Gastroesophageal sphincter (tissue), 4 donors: ENCODE measurements at regions not wholly inside any gene's neighbourhood (a gene's known extent, or its start where the extent isn't known, plus 50 kb on each side); places are given as distances from the start of the nearest gene placed in this dataset.

ENCODE experiments used
- ATAC-seq: fragments of 150-250 bp; one replicate; pipeline ENCODE4 v1.9.1; 2016; ENCODE audit warnings: mild to moderate bottlenecking, moderate library complexity
- H3K27ac ChIP-seq, 4 donors: fragments of 200-600 bp; sonication (generic) in 3 of 4; 1 replicate in 3 of 4; 2 replicates in 1 of 4; pipeline ENCODE4 v1.5.1; 2016 to 2019
- H3K27me3 ChIP-seq: fragments of 200-600 bp; sonication (generic); one replicate; pipeline ENCODE4 v1.5.1; 2019
- H3K36me3 ChIP-seq, 2 donors: fragments of 200-600 bp; sonication (generic); one replicate each; pipeline ENCODE4 v1.5.1; 2019; ENCODE audit warnings: control low read depth in 1 of 2
- H3K4me1 ChIP-seq, 3 donors: fragments of 200-600 bp; sonication (generic); 1 replicate in 2 of 3; 2 replicates in 1 of 3; pipeline ENCODE4 v1.5.1; 2016 to 2019; ENCODE audit warnings: control low read depth in 2 of 3
- H3K4me3 ChIP-seq, 2 donors: fragments of 200-600 bp; sonication (generic); one replicate each; pipeline ENCODE4 v1.5.1; 2019; ENCODE audit warnings: mild to moderate bottlenecking in 1 of 2, moderate library complexity in 1 of 2
- H3K9me3 ChIP-seq, 3 donors: fragments of 200-600 bp; sonication (generic); one replicate each; pipeline ENCODE4 v1.5.1; 2017 to 2019; ENCODE audit warnings: control low read depth in 2 of 3
- CTCF ChIP-seq, 4 experiments: fragments of 200-600 bp in 2 of 4; fragments of 450-650 bp in 2 of 4; sonication (generic) in 1 of 4; IDR thresholded peaks; one replicate each; pipeline ENCODE4 v1.5.1; 2017 to 2019; ENCODE audit warnings: antibody characterized with exemption in 4 of 4, mild to moderate bottlenecking in 2 of 4, moderate library complexity in 2 of 4
- EP300 ChIP-seq: sonication (generic); formaldehyde crosslinking; IDR thresholded peaks from one replicate; pipeline ENCODE4 v1.6.1; 2017; ENCODE audit warnings: antibody characterized with exemption, mild to moderate bottlenecking
- POLR2A ChIP-seq, 2 donors: fragments of 450-650 bp; IDR thresholded peaks; one replicate each; pipeline ENCODE4 v1.6.1; 2017; ENCODE audit warnings: antibody characterized with exemption in 2 of 2, mild to moderate bottlenecking in 2 of 2, moderate library complexity in 1 of 2
- POLR2AphosphoS5 ChIP-seq: sonication (generic); formaldehyde crosslinking; IDR thresholded peaks from one replicate; pipeline ENCODE4 v1.6.1; 2017; ENCODE audit warnings: antibody characterized with exemption
- WGBS, 2 donors: methylation state at CpG; one replicate each; pipeline ENCODE4 v1.1.5; 2018; ENCODE audit warnings: low coverage in 1 of 2; 5-methylcytosine and 5-hydroxymethylcytosine counted together

- ATAC-seq: no peak
- Histone ChIP-seq H3K27ac (no peak overlapping the region), H3K36me3 (no peaks in the 10 kb centered on the region), H3K4me1 (no peaks in the 10 kb centered on the region), H3K4me3 (no peak overlapping the region), H3K9me3 (no peaks in the 10 kb centered on the region), H3K27me3 (no peaks in the 10 kb centered on the region)
- 80 to 92% methylated on average over 3 of the region's 3 CpGs for WGBS, 2 donors
- no peak for TF ChIP-seq POLR2AphosphoS5
- TF ChIP-seq CTCF (IDR thresholded peaks at IDR 0.05): no peak
- no peak for TF ChIP-seq POLR2A (IDR thresholded peaks at IDR 0.05)
- no peak for TF ChIP-seq EP300
Measured at GRCh38 chr3:7950890-7951289, 550.7 kb upstream of the LMCD1 start.

- Histone ChIP-seq H3K27me3 (no peaks in the 10 kb centered on the region), H3K4me3 (no peak overlapping the region), H3K4me1 (no peaks in the 10 kb centered on the region), H3K36me3 (no peaks in the 10 kb centered on the region), H3K9me3 (no peaks in the 10 kb centered on the region), H3K27ac (no peak overlapping the region)
- ATAC-seq: no peak
- TF ChIP-seq CTCF (IDR thresholded peaks at IDR 0.05) (no peak), POLR2AphosphoS5 (no peak), EP300 (no peak), POLR2A (IDR thresholded peaks at IDR 0.05) (no peak)
- 20 to 30% methylated on average over 1 of the region's 1 CpG for WGBS, 2 donors
Measured at GRCh38 chr3:7953449-7954014, 548.1 kb upstream of the LMCD1 start.

DNA sequence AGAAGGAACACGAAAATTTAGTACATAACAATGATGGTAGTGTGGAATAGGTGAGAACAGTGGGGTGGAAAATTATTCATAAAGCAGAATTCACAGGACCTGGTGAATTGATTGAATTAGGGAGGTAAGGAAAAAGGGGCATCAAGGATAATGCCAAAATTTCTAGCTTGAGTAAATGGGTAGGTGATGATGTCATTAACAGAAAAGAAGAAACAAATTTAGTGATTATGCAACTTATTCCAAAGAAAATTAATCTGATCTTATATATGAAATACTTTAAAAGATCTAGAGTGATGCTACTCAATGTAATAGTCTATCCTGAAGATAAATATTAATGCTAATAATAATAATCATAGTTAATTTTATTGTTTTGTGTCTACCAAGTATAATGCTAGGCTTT is 544.6 kb upstream of the LMCD1 start:
- Histone ChIP-seq H3K4me1 (peaks cover 0 to 6% (median 0%) of the 10 kb centered on the region in 3 donors), H3K4me3 (no peak overlapping the region)
- TF ChIP-seq POLR2A (IDR thresholded peaks at IDR 0.05) (no peak), EP300 (no peak), POLR2AphosphoS5 (no peak), CTCF (IDR thresholded peaks at IDR 0.05) (no peak)

GRCh38 chr3:7959094-7959493 is 542.5 kb upstream of the LMCD1 start:
- TF ChIP-seq POLR2A (IDR thresholded peaks at IDR 0.05) (no peak), CTCF (IDR thresholded peaks at IDR 0.05) (no peak), EP300 (no peak)
- WGBS, 2 donors: 97 to 100% methylated on average over 5 to 11 of the region's 15 CpGs
- Histone ChIP-seq H3K4me3 (no peak overlapping the region), H3K27me3 (no peaks in the 10 kb centered on the region), H3K36me3 (no peaks in the 10 kb centered on the region), H3K4me1 (peaks cover 0 to 14% (median 0%) of the 10 kb centered on the region in 3 donors), H3K9me3 (no peaks in the 10 kb centered on the region), H3K27ac (no peak overlapping the region)
- no peak for ATAC-seq

More for the DNA sequence above, 544.6 kb upstream of the LMCD1 start:
- no peak for ATAC-seq
- WGBS, 2 donors: 70% methylated on average over 1 of the region's 1 CpG; no CpG with 5 or more reads in 1 of the 2 donors
- Histone ChIP-seq H3K27me3 (no peaks in the 10 kb centered on the region), H3K9me3 (no peaks in the 10 kb centered on the region), H3K36me3 (no peaks in the 10 kb centered on the region), H3K27ac (no peak overlapping the region)

DNA sequence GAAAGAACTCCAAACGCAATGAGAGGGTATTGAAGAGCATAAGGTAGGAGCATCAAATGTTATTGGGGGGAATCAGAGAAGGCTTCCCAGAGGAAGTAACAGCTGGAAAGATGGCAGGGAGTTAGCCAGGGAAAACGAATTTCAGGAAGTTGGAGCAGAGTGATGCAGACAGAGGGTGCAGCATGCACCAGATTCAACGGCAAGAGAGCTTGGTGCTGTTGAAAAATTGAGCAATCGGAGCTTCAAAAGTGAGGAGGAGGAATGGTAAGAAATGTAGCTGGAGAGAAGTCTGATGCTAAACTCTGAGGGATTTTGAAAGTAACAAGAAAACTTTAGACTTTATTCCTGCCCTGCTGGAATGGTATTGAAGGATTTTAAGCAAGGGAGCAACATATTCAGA is 541.0 kb upstream of the LMCD1 start:
- Histone ChIP-seq H3K27me3 (no peaks in the 10 kb centered on the region), H3K4me3 (no peak overlapping the region), H3K27ac (no peak overlapping the region), H3K36me3 (no peaks in the 10 kb centered on the region), H3K9me3 (no peaks in the 10 kb centered on the region), H3K4me1 (peaks cover 0 to 14% (median 0%) of the 10 kb centered on the region in 3 donors)
- TF ChIP-seq POLR2A (IDR thresholded peaks at IDR 0.05): no peak
- no peak for TF ChIP-seq EP300
- no peak for TF ChIP-seq CTCF (IDR thresholded peaks at IDR 0.05)
- TF ChIP-seq POLR2AphosphoS5: no peak
- ATAC-seq: no peak
- 67 to 100% methylated on average over 1 to 4 of the region's 4 CpGs for WGBS, 2 donors
